GM18520 (cell line): ENCODE measurements at regions not wholly inside any gene's neighbourhood (a gene's known extent, or its start where the extent isn't known, plus 50 kb on each side); places are given as distances from the start of the nearest gene placed in this dataset.
"Not testable (repeated sequence)": the region's sequence is repeated elsewhere in the genome, so short reads cannot be mapped to it uniquely, and the experiment has no call there.

Experiments
- ATAC-seq: cut with Tn5 transposase; IDR thresholded peaks from one replicate; pipeline ENCODE4 v1.9.1; 2021; ENCODE audit not compliant: unreplicated experiment

DNA sequence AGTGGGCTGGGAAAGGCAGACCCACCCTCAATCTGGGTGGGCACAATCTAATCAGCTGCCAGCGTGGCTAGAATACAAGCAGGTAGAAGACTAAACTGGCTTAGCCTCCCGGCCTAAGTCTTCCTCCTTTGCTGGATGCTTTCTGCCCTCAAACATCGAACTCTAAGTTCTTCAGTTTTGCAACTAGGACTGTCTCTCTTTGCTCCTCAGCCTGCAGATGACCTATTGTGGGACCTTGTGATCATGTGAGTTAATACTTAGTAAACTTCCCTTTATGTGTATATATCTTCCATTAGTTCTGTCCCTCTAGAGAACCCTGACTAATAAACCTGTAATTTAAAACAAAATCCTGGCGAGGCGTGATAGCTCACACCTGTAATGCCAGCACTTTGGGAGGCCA, 51.8 kb upstream of the SLC39A8 start:
- not testable (repeated sequence) for ATAC-seq

DNA sequence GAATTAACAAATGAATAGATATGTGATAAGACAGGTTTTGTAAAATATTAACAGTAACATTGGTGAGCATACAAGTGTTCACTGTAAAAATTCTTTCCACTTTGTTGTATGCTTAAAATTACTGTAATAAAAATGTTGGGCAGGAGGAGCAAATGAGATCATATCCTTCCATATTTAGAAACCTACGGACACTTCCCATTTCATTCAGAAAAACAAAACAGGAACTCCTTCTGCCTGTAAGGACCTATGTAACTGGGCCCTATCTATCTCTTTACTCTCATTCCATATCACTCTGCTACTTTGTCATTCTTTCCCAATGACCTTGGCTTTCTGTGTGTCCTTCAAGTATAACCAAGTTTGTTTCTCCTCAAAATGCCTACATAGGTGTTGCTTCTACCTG, 53.7 kb upstream of the SLC39A8 start:
- ATAC-seq, result no peak

DNA sequence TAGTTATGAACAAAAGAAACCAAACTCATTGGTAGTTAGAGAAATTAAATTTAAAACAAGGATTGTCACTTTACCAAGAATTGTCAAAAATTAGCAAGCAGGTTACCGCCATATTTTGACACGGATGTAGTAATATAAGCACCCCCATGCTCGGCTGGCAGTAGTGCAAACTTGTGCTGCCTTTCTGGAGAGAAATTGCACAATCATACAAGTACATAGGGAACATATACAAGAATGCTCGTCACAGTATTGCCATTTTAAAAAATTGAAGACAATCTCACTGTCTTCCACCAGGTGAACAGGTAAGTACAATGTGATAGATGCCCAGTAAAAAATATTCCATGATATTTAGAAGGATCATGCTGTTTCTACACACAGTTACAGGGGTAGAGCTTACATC, 55.6 kb upstream of the SLC39A8 start:
- ATAC-seq, result no peak

DNA sequence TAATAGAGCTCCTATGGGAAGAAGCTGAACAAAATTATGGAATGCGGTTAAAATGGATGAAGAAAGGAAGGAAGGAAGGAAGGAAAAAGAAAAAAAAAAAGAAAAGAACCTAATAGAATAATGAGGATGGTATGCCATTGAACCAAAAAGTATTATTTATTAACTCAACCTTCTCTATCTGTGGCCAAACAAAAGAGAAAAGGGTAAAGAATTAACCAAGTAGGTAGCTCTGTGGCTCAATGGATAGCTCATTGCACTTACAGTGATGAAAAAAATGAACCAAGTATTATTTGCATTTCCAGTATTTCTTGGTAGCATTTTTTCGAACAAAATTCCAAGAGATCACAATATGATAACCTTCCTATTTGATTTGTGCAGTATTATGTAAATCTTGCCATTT, 56.9 kb upstream of the SLC39A8 start:
- ATAC-seq, result no peak

DNA sequence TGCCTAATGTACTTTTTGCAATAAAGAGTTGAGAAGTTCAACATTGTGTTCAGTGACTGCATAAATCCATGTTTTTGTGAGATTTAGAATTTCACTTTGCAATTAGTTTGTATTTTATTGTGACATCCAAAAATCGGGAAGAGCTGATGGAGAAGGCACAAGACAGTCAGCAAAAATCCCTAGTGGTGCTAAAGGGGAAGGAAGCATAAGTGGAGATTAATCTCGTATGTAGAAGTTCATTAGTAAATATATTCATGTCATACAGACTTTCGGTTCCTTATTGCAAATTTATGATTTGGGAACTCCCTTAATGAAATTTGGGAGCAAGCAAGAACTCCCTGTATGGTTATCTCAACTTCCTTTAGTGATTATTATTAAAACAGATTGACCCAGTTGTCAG, 57.8 kb upstream of the SLC39A8 start:
- ATAC-seq, result no peak

DNA sequence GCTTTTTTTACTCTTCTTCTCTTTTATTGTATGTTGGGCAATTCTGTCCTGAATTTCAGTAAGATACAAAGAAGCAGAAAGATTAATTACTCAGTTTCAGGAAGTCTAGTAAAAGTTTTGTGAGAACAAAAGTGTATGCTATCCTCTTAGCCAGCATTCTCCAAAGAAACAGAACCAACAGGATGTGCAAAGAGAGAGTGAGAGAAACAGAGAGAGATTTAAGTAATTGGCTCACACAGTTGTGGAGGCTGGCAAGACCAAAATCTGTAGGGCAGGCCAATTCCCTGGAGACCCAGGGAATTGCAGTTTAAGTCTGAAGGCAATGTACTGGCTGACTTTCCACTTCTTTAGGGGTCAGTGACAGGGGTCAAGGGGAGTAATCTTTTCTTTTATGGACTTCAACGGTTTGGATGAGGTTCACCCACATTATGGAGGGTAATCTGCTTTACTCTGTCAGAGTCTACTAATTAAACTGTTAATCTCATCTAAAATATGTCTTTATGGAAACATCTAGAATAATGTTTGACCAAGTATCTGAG, 59.2 kb upstream of the SLC39A8 start:
- ATAC-seq, result no peak

DNA sequence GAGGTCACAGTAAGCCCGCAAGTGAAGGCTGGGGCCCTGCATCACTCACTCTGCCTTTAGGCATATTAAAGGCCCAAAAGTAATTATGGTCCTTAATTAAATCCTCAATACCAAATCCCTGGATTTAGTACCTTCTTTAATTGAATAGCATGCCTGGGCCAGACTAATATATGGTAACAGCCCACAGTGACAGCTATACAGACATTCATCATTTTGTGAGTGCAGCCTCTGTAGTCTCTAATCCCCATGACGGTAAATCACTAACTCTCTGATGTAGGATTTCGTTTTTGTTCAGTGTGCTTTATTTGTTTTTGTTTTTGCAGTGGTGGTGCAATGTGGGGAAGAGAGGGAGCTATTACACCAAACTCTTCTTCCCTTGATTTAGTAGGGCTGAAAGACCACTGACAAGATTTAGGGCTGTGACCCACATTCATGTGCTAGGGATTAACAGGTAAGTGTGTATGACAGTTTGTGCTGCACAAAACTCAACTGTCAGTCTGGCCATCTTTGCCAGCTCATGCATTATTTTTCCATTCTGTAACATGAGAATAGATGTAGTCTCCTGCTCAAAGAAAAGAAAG, 60.6 kb upstream of the SLC39A8 start:
- ATAC-seq, result no peak

DNA sequence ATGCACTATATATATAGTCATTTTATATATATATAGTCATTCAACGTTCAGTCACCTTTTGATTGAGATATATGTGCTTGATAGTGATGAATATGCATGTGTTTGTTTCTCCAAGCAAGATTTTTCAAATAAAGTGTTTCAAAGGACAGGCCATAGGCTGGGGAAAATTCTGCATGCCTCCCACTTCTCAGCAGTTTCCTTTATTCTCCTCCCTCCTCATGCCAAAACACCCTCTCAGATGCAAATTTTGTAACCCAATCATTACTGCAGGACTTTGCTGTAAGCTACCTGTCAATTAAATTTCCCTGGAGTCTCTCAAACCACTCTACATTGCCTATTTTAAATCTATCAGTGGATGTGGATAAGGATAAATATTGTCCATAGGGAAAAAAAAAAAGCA, 65.6 kb upstream of the SLC39A8 start:
- not testable (repeated sequence) for ATAC-seq

DNA sequence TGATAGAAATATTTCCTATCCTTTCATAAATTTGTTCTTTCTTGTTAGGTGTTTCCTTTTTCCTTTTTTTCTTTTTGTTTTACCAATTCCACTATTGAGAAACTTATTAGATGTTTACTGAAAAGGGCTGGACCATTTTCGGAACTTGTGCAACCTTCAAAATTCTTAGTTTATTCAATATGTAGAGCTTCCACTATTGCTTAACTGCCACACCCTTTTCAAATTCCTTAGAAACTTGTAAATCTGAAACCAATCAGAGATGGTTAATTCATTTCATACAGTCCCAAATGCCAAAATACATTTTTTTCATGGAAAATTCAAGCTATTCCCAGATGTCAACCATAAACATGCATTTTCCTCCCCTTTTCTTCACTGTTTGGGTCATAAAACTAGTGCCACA, 66.1 kb upstream of the SLC39A8 start:
- no peak for ATAC-seq

DNA sequence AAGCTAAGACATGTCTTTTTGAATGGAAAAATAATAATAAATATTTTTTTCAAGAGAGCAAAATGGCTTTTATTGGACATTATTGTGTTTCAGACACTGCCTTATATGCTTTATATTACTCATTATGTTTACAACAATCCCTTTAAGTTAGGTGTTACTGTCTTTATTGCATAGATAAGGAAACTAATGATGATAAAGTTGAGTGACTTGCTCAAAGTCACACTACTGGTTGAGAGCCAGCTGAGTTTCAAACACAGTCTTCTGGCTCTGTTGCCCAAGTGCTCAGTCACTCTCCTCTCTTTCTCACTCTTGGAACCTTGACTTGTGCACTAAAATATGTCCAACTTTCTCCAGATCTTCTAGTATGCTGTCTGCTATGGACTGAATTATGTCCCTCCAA, 71.5 kb upstream of the SLC39A8 start:
- no peak for ATAC-seq

DNA sequence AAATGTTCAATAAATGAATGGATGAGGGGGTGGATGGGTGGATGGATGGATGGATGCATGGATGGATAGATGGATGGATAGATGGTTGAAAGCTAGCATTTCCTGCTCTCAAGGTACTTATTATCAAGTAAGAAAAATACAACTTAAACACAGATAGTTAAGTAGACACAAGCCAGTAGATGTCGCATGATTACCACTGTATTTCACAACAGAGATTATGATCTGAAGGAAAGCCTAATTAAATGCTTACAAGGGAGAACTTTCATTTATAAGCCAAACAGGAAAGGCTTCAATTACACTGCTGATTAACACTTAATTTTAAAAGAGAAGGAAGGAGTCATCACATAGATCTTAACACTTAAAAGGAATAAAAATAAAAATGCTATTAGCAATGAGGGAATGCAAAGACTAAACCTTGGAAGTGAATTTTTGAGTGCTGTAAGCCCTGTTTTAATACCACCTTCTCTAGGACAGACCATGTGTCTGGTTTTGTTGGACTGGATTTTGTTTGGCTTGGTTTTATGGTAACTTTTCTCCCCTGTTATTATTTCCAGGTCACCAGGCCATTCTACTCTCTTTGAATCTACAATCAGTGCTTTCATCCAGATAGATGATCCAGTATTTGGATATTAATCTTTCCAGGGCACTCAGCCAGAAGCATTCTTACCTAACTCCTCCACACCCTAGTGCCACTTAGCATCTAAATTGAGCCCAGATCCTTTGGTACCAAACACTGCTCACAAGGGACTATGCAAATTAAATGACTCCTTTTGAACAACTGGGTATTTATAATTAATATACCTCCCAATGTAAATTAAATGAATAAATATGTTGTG, 75.5 kb upstream of the SLC39A8 start:
- ATAC-seq, result no peak

DNA sequence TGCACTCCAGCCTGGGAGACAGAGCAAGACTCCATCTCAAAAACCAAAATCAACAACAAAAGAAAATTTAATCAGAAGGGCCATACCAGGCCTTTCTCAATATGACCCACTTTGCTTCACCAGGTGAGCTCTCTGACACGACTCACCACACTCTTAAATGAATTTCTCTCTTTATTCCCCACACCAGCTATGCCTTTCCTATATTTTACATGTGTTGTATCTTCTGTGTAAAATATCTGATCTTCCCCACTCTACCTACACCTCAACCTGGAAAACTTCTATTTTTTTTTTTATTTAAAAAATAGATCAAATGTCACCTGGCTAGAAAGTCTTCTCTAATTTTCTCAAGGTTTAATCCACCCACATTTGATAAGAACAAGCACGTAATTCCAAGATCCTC, 77.6 kb upstream of the SLC39A8 start:
- ATAC-seq, result no peak

DNA sequence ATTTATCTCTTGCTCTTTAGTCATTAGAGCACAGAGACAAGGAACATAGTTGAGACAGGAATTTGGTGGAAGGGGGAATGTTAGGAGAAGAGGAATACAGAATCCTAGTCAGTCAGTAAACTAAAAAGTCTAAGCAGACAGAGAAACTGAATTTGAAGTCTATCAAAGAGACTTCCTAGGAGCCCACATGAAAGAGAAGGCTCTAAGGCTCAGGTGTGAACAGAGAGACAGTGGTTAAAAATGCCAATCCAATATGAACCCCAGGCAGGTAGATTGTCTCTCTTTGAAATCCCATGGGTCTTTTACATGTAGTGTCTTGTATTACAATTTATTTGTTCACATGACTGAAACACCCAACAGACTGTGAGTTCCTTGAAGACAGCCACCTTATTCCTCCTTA, 77.8 kb upstream of the NFKB1 start:
- ATAC-seq, result no peak

DNA sequence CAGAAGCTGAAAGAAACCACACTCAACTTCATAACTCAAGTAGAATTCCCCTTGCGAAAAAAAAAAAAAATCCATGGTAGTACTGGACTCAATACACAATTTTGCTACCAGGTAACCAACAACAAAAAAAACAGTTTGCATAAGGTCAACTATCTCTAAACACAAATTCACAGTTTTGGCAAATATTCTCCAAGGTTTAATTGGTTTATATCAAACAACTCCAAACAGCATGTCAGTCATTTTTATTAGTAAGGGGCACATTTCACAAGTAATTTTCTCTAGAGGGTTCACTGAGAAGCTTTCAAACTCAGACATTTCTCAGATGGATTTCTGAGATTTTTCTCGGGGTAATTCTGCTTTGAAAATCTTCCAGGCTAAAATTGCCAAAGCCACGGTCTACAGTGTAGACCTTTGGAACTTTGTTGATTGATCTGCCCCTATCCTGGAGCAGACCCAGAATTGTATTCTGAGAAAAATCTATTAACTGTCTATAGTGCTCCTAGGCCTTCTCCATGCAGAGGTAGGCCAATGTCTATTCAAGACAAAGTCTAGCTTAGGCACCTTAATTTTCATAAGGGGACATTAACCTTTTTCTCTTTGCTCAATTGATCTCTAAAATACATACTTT, 73.7 kb upstream of the NFKB1 start:
- ATAC-seq, result no peak

DNA sequence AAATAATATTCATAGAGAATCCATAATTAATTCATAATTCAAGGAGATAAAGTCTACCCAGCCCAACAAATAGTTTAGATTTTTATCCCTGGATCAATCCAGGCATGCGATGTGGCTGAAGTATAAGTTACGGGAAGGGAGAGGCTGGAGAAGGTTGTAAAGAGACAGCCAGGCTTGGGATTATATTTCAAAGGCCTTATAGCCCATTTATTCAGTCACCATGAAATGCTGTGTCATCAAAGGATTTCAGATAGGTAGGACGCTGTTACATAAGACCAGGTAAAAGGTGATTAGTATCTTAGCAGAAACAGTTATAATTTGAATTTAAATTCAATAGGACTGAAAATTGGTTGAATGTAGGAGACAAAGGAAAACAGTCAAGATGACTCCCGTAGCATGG, 73.0 kb upstream of the NFKB1 start:
- ATAC-seq, result no peak

DNA sequence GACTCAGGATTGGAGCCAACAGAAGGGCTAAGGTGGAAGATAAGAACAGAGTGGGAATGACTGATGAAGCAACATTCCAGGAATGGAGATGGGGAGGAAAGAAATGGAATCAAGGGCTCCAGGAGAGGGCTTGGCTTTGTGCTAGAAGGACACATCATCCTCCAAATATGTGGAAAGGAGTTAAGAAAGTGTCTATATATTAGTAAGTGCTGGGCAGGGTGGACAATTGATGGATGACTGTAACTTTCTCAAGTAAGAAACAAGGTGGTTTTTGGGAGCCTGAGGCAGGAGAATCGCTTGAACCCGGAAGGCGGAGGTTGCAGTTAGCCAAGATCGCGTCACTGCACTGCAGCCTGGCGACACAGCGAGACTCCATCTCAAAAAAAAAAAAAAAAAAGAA, 71.6 kb upstream of the NFKB1 start:
- ATAC-seq, result no peak

DNA sequence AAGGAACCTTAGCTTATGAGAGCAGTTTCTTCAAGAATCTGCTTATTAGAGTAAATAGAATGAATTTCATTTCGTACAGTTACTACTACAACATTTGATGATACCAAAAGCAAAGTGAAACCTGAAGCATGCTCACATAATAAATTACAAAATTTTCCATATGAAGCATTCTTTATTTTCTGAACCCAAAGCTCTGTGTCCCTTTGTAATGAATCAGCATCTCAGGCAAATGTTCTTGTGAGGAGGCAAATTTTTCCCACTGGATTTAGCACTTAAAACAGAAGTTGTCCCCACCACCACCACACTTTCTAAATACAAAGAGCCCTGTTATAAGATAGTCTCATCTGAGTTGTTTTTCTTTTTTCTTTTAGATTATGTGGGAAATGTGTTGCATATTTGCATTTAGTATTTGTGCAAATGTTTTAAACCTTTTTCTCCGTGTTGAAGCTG, 70.7 kb upstream of the NFKB1 start:
- no peak for ATAC-seq

DNA sequence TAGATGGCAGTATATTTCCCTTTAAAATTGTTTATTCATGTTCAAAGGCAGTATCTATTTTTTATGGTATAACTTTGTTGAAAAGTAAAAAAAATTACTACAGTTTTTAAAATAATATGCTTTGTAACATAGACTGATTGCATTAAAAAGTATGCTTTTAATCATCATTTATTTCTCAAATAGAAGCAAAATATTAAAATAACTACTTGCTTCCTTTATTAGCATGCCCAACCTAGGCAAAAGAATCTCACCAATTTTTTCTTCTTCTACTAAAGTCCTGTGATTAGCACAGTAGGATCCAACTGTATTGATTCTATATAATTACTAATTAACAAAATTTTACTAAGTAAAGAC, 69.6 kb upstream of the NFKB1 start:
- ATAC-seq, result no peak

DNA sequence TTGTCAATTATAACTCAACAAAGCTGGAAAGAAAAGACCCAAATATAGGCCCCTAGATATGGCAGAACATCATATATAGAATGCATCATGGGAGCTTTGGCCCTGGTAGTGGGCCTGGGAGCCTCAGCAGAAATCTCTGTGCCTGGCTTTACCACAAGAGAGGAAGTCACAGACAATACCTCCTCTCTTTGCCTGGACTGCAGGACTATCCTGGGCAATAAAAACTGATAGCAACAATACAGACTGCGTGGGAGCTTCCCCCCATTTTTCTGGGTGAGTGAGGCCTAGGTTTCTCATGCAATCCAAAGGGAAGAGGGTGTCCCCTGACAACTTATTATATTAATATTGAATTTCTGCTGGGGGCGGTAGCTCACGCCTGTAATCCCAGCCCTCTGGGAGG, 64.0 kb upstream of the NFKB1 start:
- ATAC-seq, result no peak

DNA sequence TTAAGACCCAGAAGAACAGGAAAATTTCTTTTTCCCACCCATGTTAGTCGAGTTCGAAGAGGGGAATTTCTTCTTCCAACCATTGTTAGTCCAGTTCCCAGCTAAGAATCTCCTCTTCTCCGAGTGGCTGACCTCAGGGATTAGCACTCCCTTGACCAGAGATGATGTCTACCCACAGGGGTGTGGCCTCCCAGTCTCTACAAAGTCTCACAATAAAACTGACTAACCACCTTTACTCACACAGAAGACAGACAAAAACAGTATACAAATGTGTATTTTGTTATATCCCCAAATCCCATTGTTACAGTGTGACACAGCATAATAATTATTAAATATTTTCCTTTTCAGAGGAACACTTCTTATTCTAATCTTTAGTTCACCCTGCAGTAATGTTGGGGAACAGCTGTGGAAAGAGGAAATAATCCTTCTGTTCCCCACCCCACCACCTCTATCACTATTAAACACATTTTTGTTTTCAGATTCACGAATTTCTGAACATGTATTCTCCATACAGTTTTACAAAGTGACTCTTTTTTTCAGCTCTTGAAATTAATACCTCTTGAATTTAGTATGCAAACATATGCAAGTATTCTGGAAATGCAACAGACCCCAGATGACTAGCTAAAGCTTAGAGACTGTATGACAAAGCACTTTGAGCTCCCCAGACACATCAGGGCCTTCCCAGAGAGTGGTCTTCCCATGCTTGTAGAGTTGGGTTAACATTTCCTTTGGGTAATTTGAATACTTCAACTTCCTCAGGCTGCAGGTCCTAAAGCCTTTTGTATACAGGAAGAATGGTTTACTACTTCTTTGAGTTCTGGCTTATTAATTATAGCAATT, 62.5 kb upstream of the NFKB1 start:
- no peak for ATAC-seq

DNA sequence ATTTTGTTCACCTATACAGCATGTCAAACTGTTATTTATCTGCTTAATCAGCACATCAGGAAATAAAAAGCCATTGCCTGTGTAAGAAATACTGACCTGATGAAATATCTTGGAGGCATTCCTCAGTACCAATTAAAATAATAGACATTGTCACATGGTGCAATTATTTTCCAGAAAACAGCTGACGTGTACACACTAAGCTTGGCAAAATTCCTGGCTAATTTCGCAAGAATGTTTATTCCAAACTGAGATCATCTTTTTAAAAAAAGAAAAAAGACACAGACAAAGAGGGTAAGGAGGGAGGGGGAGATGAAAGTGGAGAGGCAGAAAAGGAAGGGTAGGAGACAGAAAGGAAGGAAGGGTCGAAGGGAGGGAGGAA, 61.9 kb upstream of the NFKB1 start:
- no peak for ATAC-seq
